Upper lobe of left lung (tissue), 4 donors: ENCODE measurements at regions not wholly inside any gene's neighbourhood (a gene's known extent, or its start where the extent isn't known, plus 50 kb on each side); places are given as distances from the start of the nearest gene placed in this dataset.

Experiments used
- POLR2A ChIP-seq, 4 donors: fragments of 450-650 bp; IDR thresholded peaks; one replicate each; pipeline ENCODE4 v1.5.1; 2016 to 2017; ENCODE audit warnings: antibody characterized with exemption in 4 of 4, mild to moderate bottlenecking in 2 of 4
- TF ChIP-seq, protein P1 (sequence below), 6 experiments: fragments of 450-650 bp in 4 of 6; fragments of 200-600 bp in 2 of 6; sonication (generic) in 2 of 6; IDR thresholded peaks; one replicate each; pipeline ENCODE4 v1.5.1; 2016 to 2019; ENCODE audit warnings: antibody characterized with exemption in 6 of 6

DNA sequence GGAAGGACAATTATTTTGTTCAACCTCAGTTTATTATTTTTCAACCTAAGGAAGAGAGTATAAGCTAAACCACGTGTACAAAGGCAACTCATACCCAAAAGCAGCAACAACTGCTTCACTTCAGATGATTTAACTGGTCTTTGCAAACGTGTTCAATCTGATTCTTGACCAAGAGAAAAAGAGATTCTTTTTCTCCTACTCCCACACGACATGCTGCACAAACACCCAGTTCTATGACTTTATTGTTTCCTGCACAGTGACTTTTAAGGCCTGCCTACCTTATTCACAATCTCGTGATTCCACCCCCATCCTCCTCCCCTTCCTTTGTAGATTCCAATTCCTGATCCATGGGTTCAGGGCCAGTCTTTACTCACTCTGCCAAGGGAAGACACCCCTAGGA lies 1394.8 kb upstream of the ZEB2 start:
- no peak for TF ChIP-seq POLR2A (IDR thresholded peaks at IDR 0.05)
- TF ChIP-seq, protein P1, sequence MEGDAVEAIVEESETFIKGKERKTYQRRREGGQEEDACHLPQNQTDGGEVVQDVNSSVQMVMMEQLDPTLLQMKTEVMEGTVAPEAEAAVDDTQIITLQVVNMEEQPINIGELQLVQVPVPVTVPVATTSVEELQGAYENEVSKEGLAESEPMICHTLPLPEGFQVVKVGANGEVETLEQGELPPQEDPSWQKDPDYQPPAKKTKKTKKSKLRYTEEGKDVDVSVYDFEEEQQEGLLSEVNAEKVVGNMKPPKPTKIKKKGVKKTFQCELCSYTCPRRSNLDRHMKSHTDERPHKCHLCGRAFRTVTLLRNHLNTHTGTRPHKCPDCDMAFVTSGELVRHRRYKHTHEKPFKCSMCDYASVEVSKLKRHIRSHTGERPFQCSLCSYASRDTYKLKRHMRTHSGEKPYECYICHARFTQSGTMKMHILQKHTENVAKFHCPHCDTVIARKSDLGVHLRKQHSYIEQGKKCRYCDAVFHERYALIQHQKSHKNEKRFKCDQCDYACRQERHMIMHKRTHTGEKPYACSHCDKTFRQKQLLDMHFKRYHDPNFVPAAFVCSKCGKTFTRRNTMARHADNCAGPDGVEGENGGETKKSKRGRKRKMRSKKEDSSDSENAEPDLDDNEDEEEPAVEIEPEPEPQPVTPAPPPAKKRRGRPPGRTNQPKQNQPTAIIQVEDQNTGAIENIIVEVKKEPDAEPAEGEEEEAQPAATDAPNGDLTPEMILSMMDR (IDR thresholded peaks at IDR 0.05) = no peak
